Adrenal gland (tissue), 5 donors: ENCODE measurements at regions not wholly inside any gene's neighbourhood (a gene's known extent, or its start where the extent isn't known, plus 50 kb on each side); places are given as distances from the start of the nearest gene placed in this dataset.

ENCODE experiments used
- CTCF ChIP-seq, 6 experiments: fragments of 450-650 bp in 4 of 6; fragments of 200-600 bp in 2 of 6; sonication (generic) in 1 of 6; IDR thresholded peaks; 1 replicate in 5 of 6; 2 replicates in 1 of 6; pipeline versions ENCODE4 v1.5.1 to v1.8.0; 2016 to 2021; ENCODE audit warnings: antibody characterized with exemption in 6 of 6, mild to moderate bottlenecking in 2 of 6, moderate library complexity in 1 of 6
- POLR2A ChIP-seq, 2 donors: fragments of 450-650 bp; IDR thresholded peaks; one replicate each; pipeline ENCODE4 v1.6.1; 2017; ENCODE audit warnings: antibody characterized with exemption in 2 of 2, mild to moderate bottlenecking in 2 of 2, moderate library complexity in 1 of 2
- donor health status: DM: no; HTN: no; CAD: no.

DNA sequence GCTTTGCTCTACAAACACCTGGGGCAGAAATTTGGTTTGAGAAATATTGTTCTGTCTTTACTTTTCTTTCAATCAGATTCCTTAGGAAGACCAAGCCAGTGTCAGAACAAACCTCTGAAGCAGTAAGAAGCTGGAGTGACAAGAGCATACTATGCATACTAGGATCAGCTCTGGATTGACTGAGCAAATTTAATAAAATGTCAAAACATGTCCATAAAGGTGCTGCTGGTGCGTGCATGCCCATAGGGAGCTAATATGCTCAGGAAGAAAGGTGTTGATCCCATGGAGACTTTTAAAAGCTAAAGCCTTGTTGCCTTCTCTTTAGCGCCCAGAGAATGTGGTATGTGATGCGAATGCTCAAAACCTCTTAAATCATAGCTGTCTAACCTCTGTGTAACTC, 1076.2 kb downstream of the NLGN4Y start:
- TF ChIP-seq CTCF (IDR thresholded peaks at IDR 0.05): no peak
- TF ChIP-seq POLR2A (IDR thresholded peaks at IDR 0.05): no peak
